ENCODE measurements at regions not wholly inside any gene's neighbourhood (a gene's known extent, or its start where the extent isn't known, plus 50 kb on each side); places are given as distances from the start of the nearest gene placed in this dataset.

- H3K4me1 Mint-ChIP-seq, result no peaks in the 10 kb centered on the region
- no peak overlapping the region for H3K27ac Mint-ChIP-seq
- H3K4me3 Mint-ChIP-seq, result no peak overlapping the region
- H3K36me3 Mint-ChIP-seq, result no peaks in the 10 kb centered on the region
- H3K27me3 Mint-ChIP-seq, result peaks cover 5% of the 10 kb centered on the region
- H3K9me3 Mint-ChIP-seq, result no peaks in the 10 kb centered on the region
Measured at GRCh38 chr3:150172356-150172755, 201.7 kb upstream of the PFN2 start.

GRCh38 chr3:150170852-150171520 is 200.3 kb upstream of the PFN2 start:
- H3K9me3 Mint-ChIP-seq, result no peaks in the 10 kb centered on the region
- peaks cover 5% of the 10 kb centered on the region for H3K27me3 Mint-ChIP-seq
- no peaks in the 10 kb centered on the region for H3K36me3 Mint-ChIP-seq
- H3K4me1 Mint-ChIP-seq, result no peaks in the 10 kb centered on the region
- H3K4me3 Mint-ChIP-seq, result no peak overlapping the region
- no peak overlapping the region for H3K27ac Mint-ChIP-seq

- Mint-ChIP-seq H3K4me3 (no peak overlapping the region), H3K36me3 (no peaks in the 10 kb centered on the region), H3K27ac (no peak overlapping the region), H3K27me3 (peaks cover 3% of the 10 kb centered on the region), H3K9me3 (no peaks in the 10 kb centered on the region), H3K4me1 (no peaks in the 10 kb centered on the region)
Measured at GRCh38 chr3:150169330-150169940, 198.7 kb upstream of the PFN2 start.

- no peaks in the 10 kb centered on the region for H3K36me3 Mint-ChIP-seq
- H3K27ac Mint-ChIP-seq, result no peak overlapping the region
- H3K27me3 Mint-ChIP-seq, result peaks cover 3% of the 10 kb centered on the region
- no peak overlapping the region for H3K4me3 Mint-ChIP-seq
- no peaks in the 10 kb centered on the region for H3K9me3 Mint-ChIP-seq
- no peaks in the 10 kb centered on the region for H3K4me1 Mint-ChIP-seq
Measured at GRCh38 chr3:150168698-150169097, 198.0 kb upstream of the PFN2 start.

GRCh38 chr3:150165396-150166094 is 194.8 kb upstream of the PFN2 start:
- H3K36me3 Mint-ChIP-seq, result no peaks in the 10 kb centered on the region
- no peak overlapping the region for H3K4me3 Mint-ChIP-seq
- no peak overlapping the region for H3K27ac Mint-ChIP-seq
- peaks cover 3% of the 10 kb centered on the region for H3K27me3 Mint-ChIP-seq
- H3K9me3 Mint-ChIP-seq, result no peaks in the 10 kb centered on the region
- no peaks in the 10 kb centered on the region for H3K4me1 Mint-ChIP-seq

- peaks cover 9% of the 10 kb centered on the region for H3K27me3 Mint-ChIP-seq
- H3K9me3 Mint-ChIP-seq, result no peaks in the 10 kb centered on the region
- no peak overlapping the region for H3K4me3 Mint-ChIP-seq
- no peaks in the 10 kb centered on the region for H3K36me3 Mint-ChIP-seq
- no peak overlapping the region for H3K27ac Mint-ChIP-seq
- H3K4me1 Mint-ChIP-seq, result no peaks in the 10 kb centered on the region
Measured at GRCh38 chr3:150161011-150161410, 190.3 kb upstream of the PFN2 start.

GRCh38 chr3:150158943-150159625 is 188.4 kb upstream of the PFN2 start:
- no peaks in the 10 kb centered on the region for H3K4me1 Mint-ChIP-seq
- no peak overlapping the region for H3K4me3 Mint-ChIP-seq
- H3K9me3 Mint-ChIP-seq, result no peaks in the 10 kb centered on the region
- H3K27ac Mint-ChIP-seq, result no peak overlapping the region
- H3K27me3 Mint-ChIP-seq, result peaks cover 14% of the 10 kb centered on the region
- no peaks in the 10 kb centered on the region for H3K36me3 Mint-ChIP-seq

- Mint-ChIP-seq H3K4me3 (no peak overlapping the region), H3K27me3 (peaks cover 29% of the 10 kb centered on the region), H3K27ac (no peak overlapping the region), H3K36me3 (no peaks in the 10 kb centered on the region), H3K4me1 (no peaks in the 10 kb centered on the region), H3K9me3 (no peaks in the 10 kb centered on the region)
Measured at GRCh38 chr3:150152567-150152966, 181.9 kb upstream of the PFN2 start.

- Mint-ChIP-seq H3K36me3 (no peaks in the 10 kb centered on the region), H3K4me3 (no peak overlapping the region), H3K4me1 (no peaks in the 10 kb centered on the region), H3K27ac (no peak overlapping the region), H3K27me3 (peaks cover 28% of the 10 kb centered on the region), H3K9me3 (no peaks in the 10 kb centered on the region)
Measured at GRCh38 chr3:150150633-150151032, 179.9 kb upstream of the PFN2 start.

- Mint-ChIP-seq H3K36me3 (no peaks in the 10 kb centered on the region), H3K27ac (no peak overlapping the region), H3K9me3 (no peaks in the 10 kb centered on the region), H3K4me3 (no peak overlapping the region), H3K4me1 (no peaks in the 10 kb centered on the region), H3K27me3 (peaks cover 26% of the 10 kb centered on the region)
Measured at GRCh38 chr3:150149651-150150051, 179.0 kb upstream of the PFN2 start.

- Mint-ChIP-seq H3K9me3 (no peaks in the 10 kb centered on the region), H3K36me3 (no peaks in the 10 kb centered on the region), H3K4me3 (no peak overlapping the region), H3K4me1 (no peaks in the 10 kb centered on the region), H3K27ac (no peak overlapping the region), H3K27me3 (peaks cover 22% of the 10 kb centered on the region)
Measured at GRCh38 chr3:150148227-150148626, 177.5 kb upstream of the PFN2 start.

GRCh38 chr3:150147776-150148175 is 177.1 kb upstream of the PFN2 start:
- Mint-ChIP-seq H3K27ac (no peak overlapping the region), H3K27me3 (peaks cover 19% of the 10 kb centered on the region), H3K4me1 (no peaks in the 10 kb centered on the region), H3K36me3 (no peaks in the 10 kb centered on the region), H3K9me3 (no peaks in the 10 kb centered on the region), H3K4me3 (no peak overlapping the region)

- H3K27ac Mint-ChIP-seq, result no peak overlapping the region
- H3K4me1 Mint-ChIP-seq, result no peaks in the 10 kb centered on the region
- no peak overlapping the region for H3K4me3 Mint-ChIP-seq
- no peaks in the 10 kb centered on the region for H3K36me3 Mint-ChIP-seq
- no peaks in the 10 kb centered on the region for H3K9me3 Mint-ChIP-seq
- peaks cover 18% of the 10 kb centered on the region for H3K27me3 Mint-ChIP-seq
Measured at GRCh38 chr3:150146991-150147761, 176.5 kb upstream of the PFN2 start.

- no peaks in the 10 kb centered on the region for H3K36me3 Mint-ChIP-seq
- H3K27ac Mint-ChIP-seq, result no peak overlapping the region
- no peak overlapping the region for H3K4me3 Mint-ChIP-seq
- H3K9me3 Mint-ChIP-seq, result no peaks in the 10 kb centered on the region
- no peaks in the 10 kb centered on the region for H3K4me1 Mint-ChIP-seq
- peaks cover 15% of the 10 kb centered on the region for H3K27me3 Mint-ChIP-seq
Measured at GRCh38 chr3:150145659-150146058, 175.0 kb upstream of the PFN2 start.

GRCh38 chr3:150144191-150144708 is 173.6 kb upstream of the PFN2 start:
- H3K27me3 Mint-ChIP-seq, result peaks cover 9% of the 10 kb centered on the region
- no peaks in the 10 kb centered on the region for H3K4me1 Mint-ChIP-seq
- no peaks in the 10 kb centered on the region for H3K36me3 Mint-ChIP-seq
- no peaks in the 10 kb centered on the region for H3K9me3 Mint-ChIP-seq
- H3K27ac Mint-ChIP-seq, result no peak overlapping the region
- no peak overlapping the region for H3K4me3 Mint-ChIP-seq
